GM23338 (cell line): ENCODE measurements at regions not wholly inside any gene's neighbourhood (a gene's known extent, or its start where the extent isn't known, plus 50 kb on each side); places are given as distances from the start of the nearest gene placed in this dataset.

Experiments used
- ATAC-seq: fragments of 200-7000 bp; cut with Tn5 transposase; 3 replicates; pipeline ENCODE4 v1.9.1; 2020
- DNase-seq: peaks from one replicate; pipeline ENCODE4 v3.0.0-alpha.2; 2015; ENCODE audit warnings: low spot score
- H2AFZ ChIP-seq: fragments of 200-600 bp; sonication (generic); 2 replicates; pipeline ENCODE4 v1.8.0; 2016; ENCODE audit warnings: antibody characterized with exemption, mild to moderate bottlenecking, moderate library complexity
- H3F3A ChIP-seq: fragments of 200-600 bp; sonication (generic); replicated peaks from 2 replicates; pipeline ENCODE4 v1.8.0; 2017; ENCODE audit warnings: antibody characterized with exemption, mixed run types, low read depth
- H3K27ac ChIP-seq: fragments of 200-600 bp; sonication (generic); 2 replicates; pipeline ENCODE4 v1.6.1; 2016; ENCODE audit warnings: low read depth
- H3K27me3 ChIP-seq: fragments of 200-600 bp; sonication (generic); 2 replicates; pipeline ENCODE4 v1.8.0; 2016; ENCODE audit warnings: mild to moderate bottlenecking, mixed run types, moderate library complexity; ENCODE audit not compliant: insufficient read depth
- H3K36me3 ChIP-seq: fragments of 200-600 bp; sonication (generic); 2 replicates; pipeline ENCODE4 v1.8.0; 2016; ENCODE audit warnings: mild to moderate bottlenecking; ENCODE audit not compliant: insufficient read depth
- H3K4me1 ChIP-seq: fragments of 200-600 bp; sonication (generic); 2 replicates; pipeline ENCODE4 v1.8.0; 2016; ENCODE audit warnings: mild to moderate bottlenecking, moderate library complexity; ENCODE audit not compliant: insufficient read depth
- H3K4me2 ChIP-seq: fragments of 200-600 bp; sonication (generic); 2 replicates; pipeline ENCODE4 v1.7.1; 2017; ENCODE audit warnings: mixed run types
- H3K4me3 ChIP-seq: fragments of 200-600 bp; sonication (generic); 2 replicates; pipeline ENCODE4 v1.6.1; 2016; ENCODE audit warnings: mixed run types
- H3K79me2 ChIP-seq: fragments of 200-600 bp; sonication (generic); replicated peaks from 2 replicates; pipeline ENCODE4 v1.8.0; 2017; ENCODE audit warnings: mild to moderate bottlenecking; ENCODE audit not compliant: insufficient read depth
- H3K9me2 ChIP-seq: fragments of 200-600 bp; sonication (generic); 2 replicates; pipeline ENCODE4 v1.8.0; 2017; ENCODE audit not compliant: insufficient read depth
- H4K20me1 ChIP-seq: fragments of 200-600 bp; sonication (generic); replicated peaks from 2 replicates; pipeline ENCODE4 v1.8.0; 2017; ENCODE audit warnings: mild to moderate bottlenecking; ENCODE audit not compliant: insufficient read depth
- H3K27ac Mint-ChIP-seq: 2 replicates; pipeline ENCODE4 v1.8.0; 2020; ENCODE audit warnings: inconsistent platforms, mild to moderate bottlenecking, moderate library complexity, mixed read lengths
- H3K27me3 Mint-ChIP-seq: 3 replicates; pipeline ENCODE4 v1.8.0; 2022; ENCODE audit warnings: low read depth, mild to moderate bottlenecking, moderate library complexity, mixed read lengths, inconsistent platforms; ENCODE audit not compliant: insufficient read depth, poor library complexity
- H3K36me3 Mint-ChIP-seq: 3 replicates; pipeline ENCODE4 v1.8.0; 2021; ENCODE audit warnings: low read depth, mild to moderate bottlenecking, inconsistent platforms, moderate library complexity, mixed read lengths
- H3K4me1 Mint-ChIP-seq: 3 replicates; pipeline ENCODE4 v1.8.0; 2020; ENCODE audit warnings: mild to moderate bottlenecking, inconsistent platforms, mixed read lengths
- H3K4me3 Mint-ChIP-seq: 3 replicates; pipeline ENCODE4 v1.8.0; 2021; ENCODE audit warnings: moderate library complexity, mild to moderate bottlenecking, inconsistent platforms, mixed read lengths
- H3K9me3 Mint-ChIP-seq: 3 replicates; pipeline ENCODE4 v1.8.0; 2020; ENCODE audit warnings: moderate library complexity, mild to moderate bottlenecking, inconsistent platforms, mixed read lengths
- CREB1 ChIP-seq: fragments of 250-450 bp; sonication (Bioruptor Pico); IDR thresholded peaks from 2 replicates; pipeline ENCODE4 v1.5.0; 2020; ENCODE audit warnings: low read depth, mild to moderate bottlenecking, moderate library complexity
- CTCF ChIP-seq, 2 experiments: fragments of 200-600 bp in 1 of 2; sonication (generic) in 1 of 2; conservative IDR thresholded peaks; 2 replicates each; pipeline versions ENCODE4 v1.5.1 to v1.6.1; 2016 to 2017; ENCODE audit warnings: antibody characterized with exemption in 2 of 2, low read depth in 2 of 2, mild to moderate bottlenecking in 2 of 2, moderate library complexity in 1 of 2
- ETS1 ChIP-seq: IDR thresholded peaks from 2 replicates; pipeline ENCODE4 v1.6.1; 2016; ENCODE audit warnings: antibody characterized with exemption
- EZH2 ChIP-seq: fragments of 200-600 bp; sonication (generic); IDR thresholded peaks from one replicate; pipeline ENCODE4 v1.8.0; 2017; ENCODE audit warnings: antibody characterized with exemption, mild to moderate bottlenecking, low read depth; ENCODE audit not compliant: unreplicated experiment
- EZH2phosphoT487 ChIP-seq: fragments of 200-600 bp; sonication (generic); IDR thresholded peaks from one replicate; pipeline ENCODE4 v1.8.1; 2018; ENCODE audit warnings: antibody characterized with exemption; ENCODE audit not compliant: unreplicated experiment
- JUNB ChIP-seq: IDR thresholded peaks from one replicate; pipeline ENCODE4 v1.6.1; 2016; ENCODE audit warnings: antibody characterized with exemption; ENCODE audit not compliant: unreplicated experiment
- POLR2AphosphoS5 ChIP-seq: IDR thresholded peaks from 2 replicates; pipeline ENCODE4 v1.6.1; 2016; ENCODE audit warnings: antibody characterized with exemption, low read depth
- STAT1 ChIP-seq: IDR thresholded peaks from one replicate; pipeline ENCODE4 v1.6.1; 2016; ENCODE audit warnings: antibody characterized with exemption; ENCODE audit not compliant: unreplicated experiment
- ZNF331 ChIP-seq: fragments of 250-450 bp; sonication (Bioruptor Pico); IDR thresholded peaks from 2 replicates; pipeline ENCODE4 v1.5.0; 2020; ENCODE audit warnings: low read depth, mild to moderate bottlenecking, moderate library complexity
- ZNF462 ChIP-seq: fragments of 250-450 bp; sonication (Bioruptor Pico); IDR thresholded peaks from 2 replicates; pipeline ENCODE4 v1.5.0; 2020; ENCODE audit warnings: mild to moderate bottlenecking, moderate library complexity

- Histone ChIP-seq H2AFZ (0 out of 2 replicates have a peak overlapping the region, but pooled peaks have one; percentile 7), H3K4me1 (no peaks in the 10 kb centered on the region), H3K4me2 (no peak overlapping the region), H3K9me2 (no peaks in the 10 kb centered on the region; the same call in none of the 2 replicates), H3K27ac (no peak overlapping the region), H3K4me3 (no peak overlapping the region), H4K20me1 (no peaks in the 10 kb centered on the region), H3K27me3 (no peaks in the 10 kb centered on the region), H3K36me3 (no peaks in the 10 kb centered on the region), H3K79me2 (no peaks in the 10 kb centered on the region), H3F3A (no peaks in the 10 kb centered on the region)
- no peak overlapping the region for H3K4me3 Mint-ChIP-seq
- H3K36me3 Mint-ChIP-seq: peaks cover 7% of the 10 kb centered on the region; the same call in 1 of the 3 replicates
- DNase-seq (no peak), ATAC-seq (no peak)
- H3K9me3 Mint-ChIP-seq: peaks cover 8% of the 10 kb centered on the region; the same call in 2 of the 3 replicates
- peaks cover 4% of the 10 kb centered on the region for H3K27me3 Mint-ChIP-seq
- H3K27ac Mint-ChIP-seq: no peak overlapping the region
- no peak for TF ChIP-seq JUNB
- no peak for TF ChIP-seq CTCF (conservative IDR thresholded peaks at IDR 0.05; ENCODE audit: low read depth in 2 of 2)
- TF ChIP-seq ETS1: no peak
- peaks cover 14% of the 10 kb centered on the region for H3K4me1 Mint-ChIP-seq
Measured at GRCh38 chr2:65681503-65681902, 249.1 kb upstream of the SPRED2 start.

- DNase-seq (no peak), ATAC-seq (no peak)
- Histone ChIP-seq H3K9me2 (no peaks in the 10 kb centered on the region; the same call in none of the 2 replicates), H4K20me1 (no peaks in the 10 kb centered on the region), H3K4me1 (no peaks in the 10 kb centered on the region), H3K36me3 (no peaks in the 10 kb centered on the region), H3K27ac (no peak overlapping the region), H3K79me2 (no peaks in the 10 kb centered on the region), H3K27me3 (no peaks in the 10 kb centered on the region), H3F3A (no peaks in the 10 kb centered on the region), H3K4me2 (no peak overlapping the region), H2AFZ (peak overlapping the region; percentile 1; the same call in 1 of the 2 replicates), H3K4me3 (no peak overlapping the region)
- no peak overlapping the region for H3K4me3 Mint-ChIP-seq
- H3K36me3 Mint-ChIP-seq: peaks cover 14% of the 10 kb centered on the region; the same call in 1 of the 3 replicates
- peaks cover 6% of the 10 kb centered on the region for H3K27me3 Mint-ChIP-seq
- H3K27ac Mint-ChIP-seq: no peak overlapping the region; the same call in 1 of the 2 replicates
- peaks cover 16% of the 10 kb centered on the region; the same call in 2 of the 3 replicates for H3K9me3 Mint-ChIP-seq
- H3K4me1 Mint-ChIP-seq: peaks cover 19% of the 10 kb centered on the region
- TF ChIP-seq ZNF331 (CRISPR knock-in tag) (no peak), STAT1 (no peak), ZNF462 (CRISPR knock-in tag) (no peak), JUNB (no peak), CTCF (conservative IDR thresholded peaks at IDR 0.05; ENCODE audit: low read depth in 2 of 2) (no peak), CREB1 (CRISPR knock-in tag) (no peak), EZH2 (no peak), EZH2phosphoT487 (no peak), POLR2AphosphoS5 (no peak)
Measured at GRCh38 chr2:65678779-65679391, 246.5 kb upstream of the SPRED2 start.
